ENCODE measurements at regions not wholly inside any gene's neighbourhood (a gene's known extent, or its start where the extent isn't known, plus 50 kb on each side); places are given as distances from the start of the nearest gene placed in this dataset.
"Not testable (repeated sequence)": the region's sequence is repeated elsewhere in the genome, so short reads cannot be mapped to it uniquely, and the experiment has no call there.

DNA sequence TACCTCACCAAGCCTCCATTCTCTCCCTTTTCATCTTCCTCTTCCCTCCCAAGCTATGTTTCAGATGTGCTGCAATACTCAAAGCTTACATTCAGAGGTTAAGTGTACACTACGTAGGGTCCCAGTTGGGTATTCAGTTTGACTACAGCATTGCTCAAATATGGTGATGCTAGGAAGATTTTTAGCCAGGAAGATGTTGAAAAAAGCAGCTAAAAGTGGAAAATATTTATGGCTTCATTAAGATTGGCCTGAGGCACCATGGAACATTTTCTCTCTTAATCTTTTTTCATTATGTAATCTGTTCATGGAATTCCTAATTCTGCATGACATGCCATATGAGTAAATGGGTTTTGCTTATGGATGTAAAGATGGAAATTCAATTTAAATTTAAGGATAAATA is 72.0 kb upstream of the ABCB5 start:
- ATAC-seq: no peak
- TF ChIP-seq, protein P1, sequence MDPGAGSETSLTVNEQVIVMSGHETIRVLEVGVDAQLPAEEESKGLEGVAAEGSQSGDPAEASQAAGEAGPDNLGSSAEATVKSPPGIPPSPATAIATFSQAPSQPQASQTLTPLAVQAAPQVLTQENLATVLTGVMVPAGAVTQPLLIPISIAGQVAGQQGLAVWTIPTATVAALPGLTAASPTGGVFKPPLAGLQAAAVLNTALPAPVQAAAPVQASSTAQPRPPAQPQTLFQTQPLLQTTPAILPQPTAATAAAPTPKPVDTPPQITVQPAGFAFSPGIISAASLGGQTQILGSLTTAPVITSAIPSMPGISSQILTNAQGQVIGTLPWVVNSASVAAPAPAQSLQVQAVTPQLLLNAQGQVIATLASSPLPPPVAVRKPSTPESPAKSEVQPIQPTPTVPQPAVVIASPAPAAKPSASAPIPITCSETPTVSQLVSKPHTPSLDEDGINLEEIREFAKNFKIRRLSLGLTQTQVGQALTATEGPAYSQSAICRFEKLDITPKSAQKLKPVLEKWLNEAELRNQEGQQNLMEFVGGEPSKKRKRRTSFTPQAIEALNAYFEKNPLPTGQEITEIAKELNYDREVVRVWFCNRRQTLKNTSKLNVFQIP (CRISPR knock-in tag; IDR thresholded peaks at IDR 0.05; ENCODE audit: borderline replicate concordance, low read depth): no peak
- no peak for TF ChIP-seq OSR1 (CRISPR knock-in tag; IDR thresholded peaks at IDR 0.05)
- no peak for TF ChIP-seq PPARA (CRISPR knock-in tag; IDR thresholded peaks at IDR 0.05; ENCODE audit: borderline replicate concordance)
- no peak for TF ChIP-seq ARNTL (CRISPR knock-in tag; IDR thresholded peaks at IDR 0.05; ENCODE audit: borderline replicate concordance, low read depth)
- TF ChIP-seq ZFP3 (CRISPR knock-in tag; IDR thresholded peaks at IDR 0.05): no peak

DNA sequence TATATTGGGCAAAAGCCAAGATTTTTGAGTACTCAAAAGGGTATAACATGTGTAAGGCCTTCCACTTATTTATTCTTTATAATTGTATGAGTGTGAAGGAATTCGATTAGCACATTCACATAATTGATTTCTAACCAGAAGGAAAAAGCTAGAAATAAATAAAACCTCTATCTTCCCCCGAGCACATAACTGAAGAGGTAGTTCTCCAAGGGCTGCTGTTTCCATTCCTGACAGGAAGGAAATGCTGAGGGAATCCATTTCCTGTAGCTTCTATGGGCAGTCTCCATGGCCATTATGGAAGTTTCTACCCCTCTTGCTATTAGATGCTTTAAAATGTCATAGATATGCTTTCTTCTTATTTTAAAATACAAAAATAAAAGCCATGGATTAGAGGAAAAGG is 70.5 kb upstream of the ABCB5 start:
- ATAC-seq: no peak
- no peak for TF ChIP-seq ARNTL (CRISPR knock-in tag; IDR thresholded peaks at IDR 0.05; ENCODE audit: borderline replicate concordance, low read depth)
- no peak for TF ChIP-seq ISL1 (CRISPR knock-in tag; IDR thresholded peaks at IDR 0.05)

DNA sequence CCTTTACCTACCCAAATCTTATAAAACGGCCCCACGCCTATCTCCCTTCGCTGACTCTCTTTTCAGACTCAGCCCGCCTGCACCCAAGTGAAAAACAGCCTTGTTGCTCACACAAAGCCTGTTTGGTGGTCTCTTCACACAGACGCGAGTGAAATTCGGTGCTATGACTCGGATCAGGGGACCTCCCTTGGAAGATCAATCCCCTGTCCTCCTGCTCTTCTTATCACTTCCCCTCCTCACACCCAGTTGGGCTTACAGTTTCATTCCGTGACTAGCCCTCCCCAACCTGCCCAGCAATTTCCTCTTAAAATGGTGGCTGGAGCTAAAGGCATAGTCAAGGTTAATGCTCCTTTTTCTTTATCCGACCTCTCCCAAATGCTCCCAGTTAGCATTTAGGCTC is 68.5 kb upstream of the ABCB5 start:
- ATAC-seq: not testable (repeated sequence)

DNA sequence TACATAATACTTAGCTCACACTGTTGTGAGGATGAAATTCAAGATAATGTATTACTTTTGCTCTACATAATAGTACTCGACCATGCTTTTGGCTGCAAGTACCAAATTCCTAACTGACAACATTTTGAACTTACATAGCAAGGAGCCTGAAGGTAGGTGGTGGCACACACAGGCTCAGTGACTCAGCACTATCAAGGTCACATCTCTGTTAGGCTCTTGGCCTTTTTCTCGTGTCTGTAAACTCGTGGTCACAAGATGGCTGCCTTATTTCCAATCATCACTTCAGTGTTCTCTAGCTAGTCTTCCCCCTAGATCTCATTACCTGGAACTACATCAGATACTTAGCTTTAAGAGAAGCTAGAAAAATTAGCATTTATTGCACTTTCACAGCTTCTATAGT is 61.4 kb upstream of the ABCB5 start:
- TF ChIP-seq CSDC2 (CRISPR knock-in tag; IDR thresholded peaks at IDR 0.05) (no peak), RARB (CRISPR knock-in tag; IDR thresholded peaks at IDR 0.05) (no peak), ZFP30 (CRISPR knock-in tag; IDR thresholded peaks at IDR 0.05) (no peak)
- ATAC-seq: no peak

DNA sequence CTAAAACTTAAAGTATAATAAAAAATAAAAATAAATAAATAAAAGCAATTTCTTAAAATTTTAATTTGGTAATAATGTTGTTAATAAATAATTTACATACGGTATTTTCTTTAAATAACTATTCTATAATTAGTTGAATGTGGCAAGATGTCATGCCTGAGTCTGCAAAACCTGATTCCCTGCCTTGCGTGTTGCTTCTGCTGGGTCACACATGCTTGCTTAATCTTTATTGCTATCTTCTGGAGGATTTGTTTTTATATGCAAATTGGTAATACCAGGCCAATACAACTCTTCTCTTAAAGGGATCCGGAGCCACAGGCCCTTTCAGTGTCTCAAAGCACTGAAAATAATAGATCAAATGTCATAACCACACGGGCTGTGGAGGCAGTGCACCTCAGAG is 59.4 kb upstream of the ABCB5 start:
- ATAC-seq: no peak
- no peak for TF ChIP-seq ZC3H10 (CRISPR knock-in tag; IDR thresholded peaks at IDR 0.05)
- TF ChIP-seq ZNF565 (CRISPR knock-in tag; conservative IDR thresholded peaks at IDR 0.05; ENCODE audit: low read depth): no peak
- TF ChIP-seq RARB (CRISPR knock-in tag; IDR thresholded peaks at IDR 0.05): no peak
- TF ChIP-seq ZFP3 (CRISPR knock-in tag; IDR thresholded peaks at IDR 0.05): no peak
- TF ChIP-seq, protein P2, sequence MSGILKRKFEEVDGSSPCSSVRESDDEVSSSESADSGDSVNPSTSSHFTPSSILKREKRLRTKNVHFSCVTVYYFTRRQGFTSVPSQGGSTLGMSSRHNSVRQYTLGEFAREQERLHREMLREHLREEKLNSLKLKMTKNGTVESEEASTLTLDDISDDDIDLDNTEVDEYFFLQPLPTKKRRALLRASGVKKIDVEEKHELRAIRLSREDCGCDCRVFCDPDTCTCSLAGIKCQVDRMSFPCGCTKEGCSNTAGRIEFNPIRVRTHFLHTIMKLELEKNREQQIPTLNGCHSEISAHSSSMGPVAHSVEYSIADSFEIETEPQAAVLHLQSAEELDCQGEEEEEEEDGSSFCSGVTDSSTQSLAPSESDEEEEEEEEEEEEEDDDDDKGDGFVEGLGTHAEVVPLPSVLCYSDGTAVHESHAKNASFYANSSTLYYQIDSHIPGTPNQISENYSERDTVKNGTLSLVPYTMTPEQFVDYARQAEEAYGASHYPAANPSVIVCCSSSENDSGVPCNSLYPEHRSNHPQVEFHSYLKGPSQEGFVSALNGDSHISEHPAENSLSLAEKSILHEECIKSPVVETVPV (CRISPR knock-in tag; IDR thresholded peaks at IDR 0.05): no peak
- no peak for TF ChIP-seq ZFP30 (CRISPR knock-in tag; IDR thresholded peaks at IDR 0.05)

DNA sequence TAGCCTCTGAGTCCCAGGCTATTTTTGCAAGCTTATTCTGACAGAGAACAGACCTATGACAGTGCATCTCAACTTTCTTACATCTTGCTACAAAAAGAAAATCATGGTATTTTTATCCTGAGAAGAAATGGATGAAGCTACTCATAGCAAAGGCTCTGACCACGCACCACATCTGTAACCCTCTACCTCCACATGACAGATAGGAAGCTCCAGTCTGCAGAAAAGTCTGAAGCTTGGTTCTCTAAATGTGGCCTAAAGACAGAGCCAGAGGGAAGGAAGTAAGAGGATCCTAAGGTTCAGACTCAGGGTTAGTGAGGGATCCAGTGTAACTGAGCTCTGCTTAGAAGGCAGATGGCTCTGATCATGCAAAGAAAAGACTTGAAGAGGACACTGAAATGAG is 58.4 kb upstream of the ABCB5 start:
- no peak for ATAC-seq
- TF ChIP-seq ARNTL (CRISPR knock-in tag; IDR thresholded peaks at IDR 0.05; ENCODE audit: borderline replicate concordance, low read depth) (no peak), ZFP30 (CRISPR knock-in tag; IDR thresholded peaks at IDR 0.05) (no peak), GLIS3 (CRISPR knock-in tag; IDR thresholded peaks at IDR 0.05) (no peak), SNAI2 (CRISPR knock-in tag; IDR thresholded peaks at IDR 0.05) (no peak), CSDC2 (CRISPR knock-in tag; IDR thresholded peaks at IDR 0.05) (no peak), ZNF8 (CRISPR knock-in tag; IDR thresholded peaks at IDR 0.05) (no peak), ZNF565 (CRISPR knock-in tag; conservative IDR thresholded peaks at IDR 0.05; ENCODE audit: low read depth) (no peak), ZNF70 (CRISPR knock-in tag; IDR thresholded peaks at IDR 0.05) (no peak), ESRRG (CRISPR knock-in tag; IDR thresholded peaks at IDR 0.05) (no peak), PPARA (CRISPR knock-in tag; IDR thresholded peaks at IDR 0.05; ENCODE audit: borderline replicate concordance) (no peak), ZC3H10 (CRISPR knock-in tag; IDR thresholded peaks at IDR 0.05) (no peak), BACH2 (CRISPR knock-in tag; IDR thresholded peaks at IDR 0.05; ENCODE audit: borderline replicate concordance) (no peak), RARB (CRISPR knock-in tag; IDR thresholded peaks at IDR 0.05) (no peak), ZFP3 (CRISPR knock-in tag; IDR thresholded peaks at IDR 0.05) (no peak)
- TF ChIP-seq, protein P2 (CRISPR knock-in tag; IDR thresholded peaks at IDR 0.05): no peak
- TF ChIP-seq, protein P3, sequence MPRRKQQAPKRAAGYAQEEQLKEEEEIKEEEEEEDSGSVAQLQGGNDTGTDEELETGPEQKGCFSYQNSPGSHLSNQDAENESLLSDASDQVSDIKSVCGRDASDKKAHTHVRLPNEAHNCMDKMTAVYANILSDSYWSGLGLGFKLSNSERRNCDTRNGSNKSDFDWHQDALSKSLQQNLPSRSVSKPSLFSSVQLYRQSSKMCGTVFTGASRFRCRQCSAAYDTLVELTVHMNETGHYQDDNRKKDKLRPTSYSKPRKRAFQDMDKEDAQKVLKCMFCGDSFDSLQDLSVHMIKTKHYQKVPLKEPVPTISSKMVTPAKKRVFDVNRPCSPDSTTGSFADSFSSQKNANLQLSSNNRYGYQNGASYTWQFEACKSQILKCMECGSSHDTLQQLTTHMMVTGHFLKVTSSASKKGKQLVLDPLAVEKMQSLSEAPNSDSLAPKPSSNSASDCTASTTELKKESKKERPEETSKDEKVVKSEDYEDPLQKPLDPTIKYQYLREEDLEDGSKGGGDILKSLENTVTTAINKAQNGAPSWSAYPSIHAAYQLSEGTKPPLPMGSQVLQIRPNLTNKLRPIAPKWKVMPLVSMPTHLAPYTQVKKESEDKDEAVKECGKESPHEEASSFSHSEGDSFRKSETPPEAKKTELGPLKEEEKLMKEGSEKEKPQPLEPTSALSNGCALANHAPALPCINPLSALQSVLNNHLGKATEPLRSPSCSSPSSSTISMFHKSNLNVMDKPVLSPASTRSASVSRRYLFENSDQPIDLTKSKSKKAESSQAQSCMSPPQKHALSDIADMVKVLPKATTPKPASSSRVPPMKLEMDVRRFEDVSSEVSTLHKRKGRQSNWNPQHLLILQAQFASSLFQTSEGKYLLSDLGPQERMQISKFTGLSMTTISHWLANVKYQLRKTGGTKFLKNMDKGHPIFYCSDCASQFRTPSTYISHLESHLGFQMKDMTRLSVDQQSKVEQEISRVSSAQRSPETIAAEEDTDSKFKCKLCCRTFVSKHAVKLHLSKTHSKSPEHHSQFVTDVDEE (CRISPR knock-in tag; IDR thresholded peaks at IDR 0.05): no peak
- TF ChIP-seq, protein P4, sequence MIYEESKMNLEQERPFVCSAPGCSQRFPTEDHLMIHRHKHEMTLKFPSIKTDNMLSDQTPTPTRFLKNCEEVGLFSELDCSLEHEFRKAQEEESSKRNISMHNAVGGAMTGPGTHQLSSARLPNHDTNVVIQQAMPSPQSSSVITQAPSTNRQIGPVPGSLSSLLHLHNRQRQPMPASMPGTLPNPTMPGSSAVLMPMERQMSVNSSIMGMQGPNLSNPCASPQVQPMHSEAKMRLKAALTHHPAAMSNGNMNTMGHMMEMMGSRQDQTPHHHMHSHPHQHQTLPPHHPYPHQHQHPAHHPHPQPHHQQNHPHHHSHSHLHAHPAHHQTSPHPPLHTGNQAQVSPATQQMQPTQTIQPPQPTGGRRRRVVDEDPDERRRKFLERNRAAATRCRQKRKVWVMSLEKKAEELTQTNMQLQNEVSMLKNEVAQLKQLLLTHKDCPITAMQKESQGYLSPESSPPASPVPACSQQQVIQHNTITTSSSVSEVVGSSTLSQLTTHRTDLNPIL (CRISPR knock-in tag; IDR thresholded peaks at IDR 0.05; ENCODE audit: low read depth): no peak
- TF ChIP-seq, protein P5, sequence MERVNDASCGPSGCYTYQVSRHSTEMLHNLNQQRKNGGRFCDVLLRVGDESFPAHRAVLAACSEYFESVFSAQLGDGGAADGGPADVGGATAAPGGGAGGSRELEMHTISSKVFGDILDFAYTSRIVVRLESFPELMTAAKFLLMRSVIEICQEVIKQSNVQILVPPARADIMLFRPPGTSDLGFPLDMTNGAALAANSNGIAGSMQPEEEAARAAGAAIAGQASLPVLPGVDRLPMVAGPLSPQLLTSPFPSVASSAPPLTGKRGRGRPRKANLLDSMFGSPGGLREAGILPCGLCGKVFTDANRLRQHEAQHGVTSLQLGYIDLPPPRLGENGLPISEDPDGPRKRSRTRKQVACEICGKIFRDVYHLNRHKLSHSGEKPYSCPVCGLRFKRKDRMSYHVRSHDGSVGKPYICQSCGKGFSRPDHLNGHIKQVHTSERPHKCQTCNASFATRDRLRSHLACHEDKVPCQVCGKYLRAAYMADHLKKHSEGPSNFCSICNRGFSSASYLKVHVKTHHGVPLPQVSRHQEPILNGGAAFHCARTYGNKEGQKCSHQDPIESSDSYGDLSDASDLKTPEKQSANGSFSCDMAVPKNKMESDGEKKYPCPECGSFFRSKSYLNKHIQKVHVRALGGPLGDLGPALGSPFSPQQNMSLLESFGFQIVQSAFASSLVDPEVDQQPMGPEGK (CRISPR knock-in tag; IDR thresholded peaks at IDR 0.05; ENCODE audit: borderline replicate concordance): no peak

Data from SK-N-SH treated with all-trans-retinoic acid at 6 μM for 48 hours (cell line).